T-helper 2 cell treated with Interferon-gamma antibody and Interleukin-4, amounts not matched to agents 100 ng/mL and 5 ng/mL, for 36 hours (primary cell): ENCODE measurements at regions not wholly inside any gene's neighbourhood (a gene's known extent, or its start where the extent isn't known, plus 50 kb on each side); places are given as distances from the start of the nearest gene placed in this dataset.

ENCODE experiments used
- intact Hi-C: fragments of 100-400 bp; cut with micrococcal nuclease; formaldehyde crosslinking; loops from one replicate; pipeline ENCODE4 v1.15.1; 2023

GRCh38 chr4:177687117-177687516 is 244.9 kb upstream of the AGA start:
- intact Hi-C loops: no loop called here

GRCh38 chr4:177692907-177693306 is 250.7 kb upstream of the AGA start:
- intact Hi-C loops: no loop called here

- intact Hi-C loops: no loop called here
Measured at GRCh38 chr4:177696438-177696966, 254.3 kb upstream of the AGA start.

- intact Hi-C loops: no loop called here
Measured at GRCh38 chr4:177699365-177700213, 257.4 kb upstream of the AGA start.

- intact Hi-C loops: no loop called here
Measured at GRCh38 chr4:177706916-177707315, 264.7 kb upstream of the AGA start.

GRCh38 chr4:177713454-177713853 is 271.2 kb upstream of the AGA start:
- intact Hi-C loops: no loop called here

- intact Hi-C loops: no loop called here
Measured at GRCh38 chr4:177717407-177717806, 275.2 kb upstream of the AGA start.

- intact Hi-C loops: no loop called here
Measured at GRCh38 chr4:177718514-177718913, 276.3 kb upstream of the AGA start.

GRCh38 chr4:177726111-177726510 is 283.9 kb upstream of the AGA start:
- intact Hi-C loops: no loop called here

GRCh38 chr4:177728361-177729152 is 286.3 kb upstream of the AGA start:
- intact Hi-C loops: no loop called here

GRCh38 chr4:177729681-177730080 is 287.4 kb upstream of the AGA start:
- intact Hi-C loops: no loop called here

- intact Hi-C loops: no loop called here
Measured at GRCh38 chr4:177737387-177737940, 295.2 kb upstream of the AGA start.

- intact Hi-C loops: loop anchor here (1.0 kb wide), 1 partner anchor 13 kb away; no protein-coding TSS in a partner anchor
Measured at GRCh38 chr4:177740563-177740962, 298.3 kb upstream of the AGA start.

GRCh38 chr4:177759729-177760128 is 317.5 kb upstream of the AGA start:
- intact Hi-C loops: loop anchor here (10.0 kb wide), 1 partner anchor 445 kb away; no protein-coding TSS in a partner anchor

GRCh38 chr4:177761692-177762091 is 319.5 kb upstream of the AGA start:
- intact Hi-C loops: no loop called here

GRCh38 chr4:177769155-177769554 is 326.9 kb upstream of the AGA start:
- intact Hi-C loops: no loop called here

GRCh38 chr4:177770776-177771175 is 328.5 kb upstream of the AGA start:
- intact Hi-C loops: no loop called here

- intact Hi-C loops: no loop called here
Measured at GRCh38 chr4:177771645-177772044, 329.4 kb upstream of the AGA start.

- intact Hi-C loops: no loop called here
Measured at GRCh38 chr4:177778623-177779022, 336.4 kb upstream of the AGA start.

GRCh38 chr4:177785000-177785399 is 342.8 kb upstream of the AGA start:
- intact Hi-C loops: no loop called here

GRCh38 chr4:177789610-177790009 is 347.4 kb upstream of the AGA start:
- intact Hi-C loops: no loop called here

- intact Hi-C loops: no loop called here
Measured at GRCh38 chr4:177791188-177791587, 349.0 kb upstream of the AGA start.
